H1 (cell line): ENCODE measurements at regions not wholly inside any gene's neighbourhood (a gene's known extent, or its start where the extent isn't known, plus 50 kb on each side); places are given as distances from the start of the nearest gene placed in this dataset.

Experiments used
- CTCF ChIA-PET: fragments of 300-600 bp; sonication (Branson Sonifier 250); formaldehyde crosslinking; loops from one replicate; lab custom pipeline; 2021; ENCODE audit not compliant: partially characterized antibody; lab: Charles Lee
- POLR2A ChIA-PET: fragments of 300-600 bp; sonication (Branson Sonifier 250); formaldehyde crosslinking; loops from one replicate; lab custom pipeline; 2021; ENCODE audit warnings: inconsistent platforms; ENCODE audit not compliant: partially characterized antibody; lab: Charles Lee
- DNase-seq, 2 experiments: peaks; one replicate each; pipeline versions ENCODE4 v3.0.0 to v3.0.0-alpha.2; 2010 to 2022; ENCODE audit warnings: low spot score in 2 of 2, low read depth in 1 of 2, mixed read lengths in 1 of 2
- FAIRE-seq: peaks from 2 replicates; lab custom pipeline; 2011; peaks lifted over from hg19 to GRCh38; lab: Jason Lieb, UNC
- H2AFZ ChIP-seq: 2 replicates; pipeline ENCODE4 v1.8.1; 2012; ENCODE audit warnings: low read length, inconsistent platforms
- H2AK5ac ChIP-seq: 2 replicates; pipeline ENCODE4 v1.6.1; 2013; ENCODE audit warnings: low read depth, low read length
- H2BK120ac ChIP-seq: replicated peaks from 2 replicates; pipeline ENCODE3; 2013; ENCODE audit warnings: low read depth, low read length, inconsistent platforms
- H2BK12ac ChIP-seq: 2 replicates; pipeline ENCODE4 v1.6.1; 2013; ENCODE audit warnings: low read depth, low read length
- H2BK15ac ChIP-seq: 2 replicates; pipeline ENCODE4 v1.6.1; 2013; ENCODE audit warnings: low read length
- H2BK20ac ChIP-seq: 2 replicates; pipeline ENCODE4 v1.6.1; 2013; ENCODE audit warnings: low read length
- H2BK5ac ChIP-seq: 2 replicates; pipeline ENCODE4 v1.6.1; 2013; ENCODE audit warnings: low read depth, low read length
- H3K14ac ChIP-seq: 2 replicates; pipeline ENCODE4 v1.6.1; 2013; ENCODE audit warnings: inconsistent platforms; ENCODE audit not compliant: insufficient read length
- H3K18ac ChIP-seq: 2 replicates; pipeline ENCODE4 v1.6.1; 2013; ENCODE audit warnings: low read length; ENCODE audit errors: extremely low read depth
- H3K23ac ChIP-seq: 2 replicates; pipeline ENCODE4 v1.6.1; 2013; ENCODE audit warnings: inconsistent platforms; ENCODE audit not compliant: insufficient read length
- H3K23me2 ChIP-seq: 2 replicates; pipeline ENCODE4 v1.6.1; 2013; ENCODE audit warnings: low read depth, low read length
- H3K27ac ChIP-seq: 2 replicates; pipeline ENCODE4 v1.6.1; 2011; ENCODE audit warnings: low read depth, low read length, inconsistent platforms
- H3K27me3 ChIP-seq, 4 experiments: replicated peaks in 1 of 4; 1 replicate in 1 of 4; 2 replicates in 3 of 4; pipeline versions ENCODE4 v1.6.1 to v1.8.1; 2011 to 2013; ENCODE audit warnings: low read length in 3 of 4, mild to moderate bottlenecking in 3 of 4, inconsistent platforms in 2 of 4, mixed read lengths in 2 of 4, moderate library complexity in 1 of 4; ENCODE audit not compliant: control insufficient read depth in 3 of 4, insufficient read depth in 3 of 4; ENCODE audit errors: extremely low read depth in 1 of 4
- H3K36me3 ChIP-seq, 4 experiments: 2 replicates each; pipeline versions ENCODE4 v1.6.1 to v1.8.1; 2011 to 2013; ENCODE audit warnings: mild to moderate bottlenecking in 4 of 4, low read length in 3 of 4, moderate library complexity in 2 of 4, control low read depth in 1 of 4, inconsistent platforms in 1 of 4; ENCODE audit not compliant: insufficient read depth in 4 of 4, control insufficient read depth in 2 of 4
- H3K4ac ChIP-seq: replicated peaks from 2 replicates; pipeline ENCODE3; 2013; ENCODE audit warnings: low read length, low read depth, mixed read lengths, inconsistent platforms; ENCODE audit not compliant: insufficient read length
- H3K4me1 ChIP-seq, 4 experiments: replicated peaks in 1 of 4; 1 replicate in 1 of 4; 2 replicates in 3 of 4; pipeline versions ENCODE4 v1.6.1 to v1.8.1; 2011 to 2013; ENCODE audit warnings: low read length in 3 of 4, inconsistent platforms in 2 of 4, mixed read lengths in 1 of 4; ENCODE audit not compliant: insufficient read depth in 4 of 4, control insufficient read depth in 3 of 4
- H3K4me2 ChIP-seq, 2 experiments: 2 replicates each; pipeline versions ENCODE4 v1.6.1 to v1.8.1; 2011 to 2013; ENCODE audit warnings: low read depth in 2 of 2, low read length in 2 of 2, control low read depth in 1 of 2, inconsistent platforms in 1 of 2, mild to moderate bottlenecking in 1 of 2; ENCODE audit not compliant: insufficient read depth in 1 of 2
- H3K4me3 ChIP-seq, 4 experiments: fragments of 200-600, 300-600 bp in 1 of 4; sonication (generic), shearing (Covaris generic), sonication (Bioruptor Twin) in 1 of 4; 2 replicates each; pipeline versions ENCODE4 v1.5.1 to v1.8.1; 2011 to 2016; ENCODE audit warnings: low read length in 4 of 4, low read depth in 3 of 4, control low read depth in 2 of 4, inconsistent platforms in 2 of 4, mild to moderate bottlenecking in 2 of 4, mixed read lengths in 1 of 4, moderate library complexity in 1 of 4; ENCODE audit not compliant: insufficient read depth in 2 of 4; ENCODE audit errors: extremely low read depth in 1 of 4
- H3K56ac ChIP-seq: replicated peaks from 2 replicates; pipeline ENCODE3; 2013; ENCODE audit warnings: low read depth, mild to moderate bottlenecking, mixed read lengths, low read length, inconsistent platforms; ENCODE audit not compliant: insufficient read length
- H3K79me1 ChIP-seq: 2 replicates; pipeline ENCODE4 v1.6.1; 2013; ENCODE audit warnings: low read depth, low read length, control low read depth
- H3K79me2 ChIP-seq, 2 experiments: 2 replicates each; pipeline versions ENCODE4 v1.6.1 to v1.8.1; 2012 to 2013; ENCODE audit warnings: low read length in 2 of 2, mild to moderate bottlenecking in 2 of 2, inconsistent platforms in 1 of 2; ENCODE audit not compliant: insufficient read depth in 2 of 2, control insufficient read depth in 1 of 2
- H3K9ac ChIP-seq, 4 experiments: replicated peaks in 1 of 4; 1 replicate in 1 of 4; 2 replicates in 3 of 4; pipeline versions ENCODE4 v1.6.1 to v1.8.1; 2011 to 2013; ENCODE audit warnings: low read depth in 3 of 4, low read length in 3 of 4, control low read depth in 2 of 4, mild to moderate bottlenecking in 2 of 4, moderate library complexity in 2 of 4, inconsistent platforms in 1 of 4; ENCODE audit errors: extremely low read depth in 1 of 4
- H3K9me3 ChIP-seq, 2 experiments: 2 replicates each; pipeline versions ENCODE4 v1.6.1 to v1.8.1; 2012 to 2013; ENCODE audit warnings: mild to moderate bottlenecking in 2 of 2, moderate library complexity in 2 of 2, control low read depth in 1 of 2, inconsistent platforms in 1 of 2, low read depth in 1 of 2, low read length in 1 of 2, mixed read lengths in 1 of 2; ENCODE audit not compliant: insufficient read depth in 2 of 2
- H4K20me1 ChIP-seq, 2 experiments: replicated peaks in 1 of 2; 2 replicates each; pipeline versions ENCODE3 to v1.8.1; 2011 to 2013; ENCODE audit warnings: inconsistent platforms in 2 of 2, low read length in 2 of 2, mild to moderate bottlenecking in 1 of 2; ENCODE audit not compliant: insufficient read depth in 2 of 2, control insufficient read depth in 1 of 2
- H4K5ac ChIP-seq: 2 replicates; pipeline ENCODE4 v1.6.1; 2013; ENCODE audit warnings: low read length, low read depth, mixed read lengths, inconsistent platforms; ENCODE audit not compliant: insufficient read length
- H4K8ac ChIP-seq: 2 replicates; pipeline ENCODE4 v1.8.0; 2013; ENCODE audit warnings: mild to moderate bottlenecking, moderate library complexity, low read length, inconsistent platforms; ENCODE audit not compliant: insufficient read depth; ENCODE audit errors: extremely low read depth
- H4K91ac ChIP-seq: replicated peaks from 2 replicates; pipeline ENCODE3; 2013; ENCODE audit warnings: low read length, mixed read lengths, inconsistent platforms; ENCODE audit not compliant: insufficient read length
- ZNF274 ChIP-seq: IDR thresholded peaks from 2 replicates; pipeline ENCODE4 v1.7.0; 2012; ENCODE audit warnings: low read length, borderline replicate concordance; ENCODE audit errors: extremely low read depth
- WGBS, 2 experiments: shearing (Covaris generic) in 1 of 2; methylation state at CpG; one replicate each; pipeline versions ENCODE4 v1.1.6 to v1.1.7; 2013 to 2015; ENCODE audit warnings: low lambda C conversion rate in 2 of 2, mixed read lengths in 2 of 2, inconsistent platforms in 1 of 2, low coverage in 1 of 2, missing lambda C conversion rate in 1 of 2; ENCODE audit not compliant: insufficient replicate concordance in 2 of 2, insufficient coverage in 1 of 2, insufficient read length in 1 of 2; ENCODE audit errors: extremely low coverage in 1 of 2, missing lambda C conversion rate in 1 of 2; 5-methylcytosine and 5-hydroxymethylcytosine counted together

GRCh38 chr2:62425684-62426083, 80.3 kb downstream of the TMEM17 start:
- Histone ChIP-seq H3K27ac (no peak overlapping the region), H2BK12ac (no peak overlapping the region), H3K27me3 (no peaks in the 10 kb centered on the region), H4K20me1 (no peaks in the 10 kb centered on the region), H3K36me3 (no peaks in the 10 kb centered on the region), H3K4ac (no peak overlapping the region), H3K18ac (no peak overlapping the region), H4K5ac (no peak overlapping the region), H2AK5ac (no peak overlapping the region), H3K4me3 (no peak overlapping the region), H2AFZ (no peak overlapping the region), H2BK5ac (no peak overlapping the region), H3K4me2 (no peak overlapping the region), H3K9me3 (no peaks in the 10 kb centered on the region), H3K23me2 (no peaks in the 10 kb centered on the region), H2BK20ac (no peak overlapping the region), H3K79me2 (no peaks in the 10 kb centered on the region), H3K79me1 (no peaks in the 10 kb centered on the region), H2BK15ac (no peak overlapping the region), H3K4me1 (no peaks in the 10 kb centered on the region), H3K14ac (no peak overlapping the region), H3K9ac (no peak overlapping the region), H2BK120ac (no peak overlapping the region), H4K8ac (no peak overlapping the region), H3K56ac (no peak overlapping the region), H4K91ac (no peak overlapping the region), H3K23ac (no peak overlapping the region)
- 91% methylated on average over 5 of the region's 5 CpGs; no CpG with 5 or more reads in 1 of the 2 experiments for WGBS, 2 experiments
- FAIRE-seq: no peak
- DNase-seq: no peak
- ChIA-PET CTCF (interaction anchor here (0.7 to 1.1 kb wide), 2 partner anchors 9 to 349 kb away, joined by 3 read pairs; no protein-coding TSS in a partner anchor), POLR2A (no interaction called here)
- TF ChIP-seq ZNF274: no peak
